Transverse colon (tissue), 4 donors: ENCODE measurements at regions not wholly inside any gene's neighbourhood (a gene's known extent, or its start where the extent isn't known, plus 50 kb on each side); places are given as distances from the start of the nearest gene placed in this dataset.

Source experiments
- DNase-seq: peaks from one replicate; pipeline ENCODE4 v3.0.0-alpha.2; 2019
- H3K27ac ChIP-seq, 4 donors: fragments of 200-600 bp; sonication (generic); 2 replicates each; pipeline ENCODE4 v1.5.1; 2016 to 2018; ENCODE audit warnings: inconsistent platforms in 4 of 4
- H3K27me3 ChIP-seq: fragments of 200-600 bp; sonication (generic); 2 replicates; pipeline ENCODE4 v1.5.1; 2017; ENCODE audit warnings: inconsistent platforms
- H3K36me3 ChIP-seq, 4 donors: fragments of 200-600 bp; sonication (generic); 2 replicates each; pipeline ENCODE4 v1.5.1; 2017 to 2019; ENCODE audit warnings: inconsistent platforms in 4 of 4
- H3K4me1 ChIP-seq, 4 donors: fragments of 200-600 bp; sonication (generic); 2 replicates each; pipeline ENCODE4 v1.5.1; 2017 to 2020; ENCODE audit warnings: inconsistent platforms in 4 of 4
- H3K4me3 ChIP-seq, 4 donors: fragments of 200-600 bp; sonication (generic); 1 replicate in 1 of 4; 2 replicates in 3 of 4; pipeline versions ENCODE4 v1.5.1 to v1.6.1; 2017 to 2019; ENCODE audit warnings: inconsistent platforms in 4 of 4
- H3K9me3 ChIP-seq, 2 donors: fragments of 200-600 bp; sonication (generic); 2 replicates each; pipeline ENCODE4 v1.5.1; 2017 to 2019; ENCODE audit warnings: inconsistent platforms in 2 of 2
- CTCF ChIP-seq, 5 experiments: fragments of 200-600 bp in 3 of 5; fragments of 450-650 bp in 2 of 5; sonication (generic) in 3 of 5; IDR thresholded peaks; 1 replicate in 2 of 5; 2 replicates in 3 of 5; pipeline ENCODE4 v1.5.1; 2016 to 2017; ENCODE audit warnings: antibody characterized with exemption in 5 of 5, inconsistent platforms in 3 of 5, mild to moderate bottlenecking in 2 of 5, moderate library complexity in 1 of 5
- EP300 ChIP-seq: sonication (generic); formaldehyde crosslinking; IDR thresholded peaks from one replicate; pipeline ENCODE4 v1.6.1; 2017; ENCODE audit warnings: antibody characterized with exemption, low read depth
- POLR2A ChIP-seq: fragments of 450-650 bp; IDR thresholded peaks from one replicate; pipeline ENCODE4 v1.6.1; 2016; ENCODE audit warnings: antibody characterized with exemption, mild to moderate bottlenecking, moderate library complexity
- POLR2AphosphoS5 ChIP-seq, 3 donors: sonication (generic); formaldehyde crosslinking; IDR thresholded peaks; one replicate each; pipeline ENCODE4 v1.6.1; 2016; ENCODE audit warnings: antibody characterized with exemption in 3 of 3
- WGBS, 2 donors: methylation state at CpG; one replicate each; pipeline ENCODE4 v1.1.5; 2018; ENCODE audit warnings: low coverage in 1 of 2; 5-methylcytosine and 5-hydroxymethylcytosine counted together
- in situ Hi-C, 4 donors: fragments of 200-750 bp; cut with MboI; loops; one replicate each; pipeline versions ENCODE4 v1.15.0 to v1.15.1; 2017; ENCODE audit warnings: low sequenced_read_pairs in 3 of 4, low pct_ligation_motif_present in 1 of 4, low pct_unique_long_range_greater_than_20kb in 1 of 4
- intact Hi-C: fragments of 100-400 bp; cut with DNase I; formaldehyde crosslinking; loops from one replicate; pipeline ENCODE4 v1.15.1; 2023; ENCODE audit warnings: low total_unique reads

GRCh38 chr2:125870746-125871145, 785.2 kb upstream of the GYPC start:
- H3K4me1 ChIP-seq = no peaks in the 10 kb centered on the region
- no peaks in the 10 kb centered on the region for H3K9me3 ChIP-seq
- TF ChIP-seq EP300 (no peak), POLR2A (no peak), CTCF (IDR thresholded peaks at IDR 0.05) (no peak), POLR2AphosphoS5 (IDR thresholded peaks at IDR 0.05) (no peak)
- intact Hi-C loops = no loop called here
- no peak overlapping the region for H3K27ac ChIP-seq
- no peak for DNase-seq
- H3K27me3 ChIP-seq = no peaks in the 10 kb centered on the region
- in situ Hi-C loops = no loop called here
- no peak overlapping the region for H3K4me3 ChIP-seq
- 40 to 63% methylated on average over 1 of the region's 1 CpG for WGBS, 2 donors
- H3K36me3 ChIP-seq = no peaks in the 10 kb centered on the region

- in situ Hi-C loops = no loop called here
- 60 to 79% methylated on average over 4 to 6 of the region's 6 CpGs for WGBS, 2 donors
- DNase-seq = no peak
- no peak overlapping the region for H3K4me3 ChIP-seq
- no peak overlapping the region for H3K27ac ChIP-seq
- peaks cover 0 to 4% of the 10 kb centered on the region in 2 donors for H3K9me3 ChIP-seq
- H3K27me3 ChIP-seq = no peaks in the 10 kb centered on the region
- TF ChIP-seq EP300 (no peak), POLR2AphosphoS5 (IDR thresholded peaks at IDR 0.05) (no peak), CTCF (IDR thresholded peaks at IDR 0.05) (no peak), POLR2A (no peak)
- no peaks in the 10 kb centered on the region for H3K36me3 ChIP-seq
- H3K4me1 ChIP-seq = no peaks in the 10 kb centered on the region
- intact Hi-C loops = no loop called here
Observed at GRCh38 chr2:125874564-125874963, 781.4 kb upstream of the GYPC start.

DNA sequence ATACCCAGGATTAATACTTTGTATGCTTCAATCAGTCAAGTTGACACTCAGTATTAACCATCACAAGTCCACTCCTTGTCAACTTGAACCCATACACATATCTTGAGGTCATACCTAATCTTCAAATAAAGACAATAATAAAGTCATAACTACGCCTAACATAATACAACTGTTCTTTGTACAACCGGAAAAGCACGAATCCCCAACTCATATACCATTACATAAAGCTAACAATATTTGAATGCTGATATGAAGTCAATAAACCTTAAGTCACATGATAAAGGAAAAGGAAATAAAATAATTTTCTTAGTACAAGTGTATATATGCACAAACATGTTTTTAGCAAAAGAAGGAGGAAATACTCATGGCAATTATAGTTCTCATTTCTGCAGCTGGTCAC, 770.6 kb upstream of the GYPC start:
- in situ Hi-C loops (no loop called here), intact Hi-C loops (no loop called here)
- Histone ChIP-seq H3K27ac (no peak overlapping the region), H3K27me3 (no peaks in the 10 kb centered on the region), H3K4me3 (no peak overlapping the region), H3K9me3 (peaks cover 0 to 4% of the 10 kb centered on the region in 2 donors), H3K36me3 (no peaks in the 10 kb centered on the region), H3K4me1 (no peaks in the 10 kb centered on the region)
- TF ChIP-seq POLR2AphosphoS5 (IDR thresholded peaks at IDR 0.05) = no peak
- no peak for TF ChIP-seq POLR2A
- TF ChIP-seq CTCF (IDR thresholded peaks at IDR 0.05) = no peak
- no peak for TF ChIP-seq EP300
- 26 to 57% methylated on average over 3 of the region's 3 CpGs for WGBS, 2 donors
- DNase-seq = no peak

DNA sequence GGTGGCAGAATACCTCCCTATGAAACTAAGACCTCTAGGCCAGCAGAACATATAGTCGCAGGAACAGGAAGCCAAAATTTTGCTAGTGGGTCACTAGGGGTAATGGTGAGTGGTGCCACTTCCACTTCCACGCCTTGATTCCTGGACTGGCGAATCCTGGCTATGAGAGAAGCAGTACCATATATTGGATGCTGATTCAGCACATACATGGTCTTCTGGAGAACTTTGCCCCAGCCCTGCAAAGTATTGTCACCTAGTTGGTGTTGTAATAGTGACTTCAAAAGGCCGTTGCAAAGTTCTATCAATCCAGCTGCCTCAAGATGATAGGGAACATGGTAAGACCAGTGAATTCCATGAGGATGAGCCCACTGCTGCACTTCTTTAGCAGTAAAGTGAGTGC, 769.8 kb upstream of the GYPC start:
- in situ Hi-C loops (no loop called here), intact Hi-C loops (no loop called here)
- WGBS, 2 donors = 82 to 100% methylated on average over 2 to 4 of the region's 4 CpGs
- H3K27ac ChIP-seq = no peak overlapping the region
- H3K4me1 ChIP-seq = no peaks in the 10 kb centered on the region
- DNase-seq = no peak
- no peaks in the 10 kb centered on the region for H3K27me3 ChIP-seq
- H3K9me3 ChIP-seq = peaks cover 0 to 4% of the 10 kb centered on the region in 2 donors
- H3K36me3 ChIP-seq = no peaks in the 10 kb centered on the region
- H3K4me3 ChIP-seq = no peak overlapping the region
- TF ChIP-seq POLR2A (no peak), EP300 (no peak), CTCF (IDR thresholded peaks at IDR 0.05) (no peak), POLR2AphosphoS5 (IDR thresholded peaks at IDR 0.05) (no peak)
